Gastroesophageal sphincter (tissue), 4 donors: ENCODE measurements at regions not wholly inside any gene's neighbourhood (a gene's known extent, or its start where the extent isn't known, plus 50 kb on each side); places are given as distances from the start of the nearest gene placed in this dataset.
"Not testable (repeated sequence)": the region's sequence is repeated elsewhere in the genome, so short reads cannot be mapped to it uniquely, and the experiment has no call there.

Source experiments
- ATAC-seq: fragments of 150-250 bp; one replicate; pipeline ENCODE4 v1.9.1; 2016; ENCODE audit warnings: mild to moderate bottlenecking, moderate library complexity
- H3K27ac ChIP-seq, 4 donors: fragments of 200-600 bp; sonication (generic) in 3 of 4; 1 replicate in 3 of 4; 2 replicates in 1 of 4; pipeline ENCODE4 v1.5.1; 2016 to 2019
- H3K27me3 ChIP-seq: fragments of 200-600 bp; sonication (generic); one replicate; pipeline ENCODE4 v1.5.1; 2019
- H3K36me3 ChIP-seq, 2 donors: fragments of 200-600 bp; sonication (generic); one replicate each; pipeline ENCODE4 v1.5.1; 2019; ENCODE audit warnings: control low read depth in 1 of 2
- H3K4me1 ChIP-seq, 3 donors: fragments of 200-600 bp; sonication (generic); 1 replicate in 2 of 3; 2 replicates in 1 of 3; pipeline ENCODE4 v1.5.1; 2016 to 2019; ENCODE audit warnings: control low read depth in 2 of 3
- H3K4me3 ChIP-seq, 2 donors: fragments of 200-600 bp; sonication (generic); one replicate each; pipeline ENCODE4 v1.5.1; 2019; ENCODE audit warnings: mild to moderate bottlenecking in 1 of 2, moderate library complexity in 1 of 2
- H3K9me3 ChIP-seq, 3 donors: fragments of 200-600 bp; sonication (generic); one replicate each; pipeline ENCODE4 v1.5.1; 2017 to 2019; ENCODE audit warnings: control low read depth in 2 of 3
- CTCF ChIP-seq, 4 experiments: fragments of 200-600 bp in 2 of 4; fragments of 450-650 bp in 2 of 4; sonication (generic) in 1 of 4; IDR thresholded peaks; one replicate each; pipeline ENCODE4 v1.5.1; 2017 to 2019; ENCODE audit warnings: antibody characterized with exemption in 4 of 4, mild to moderate bottlenecking in 2 of 4, moderate library complexity in 2 of 4
- EP300 ChIP-seq: sonication (generic); formaldehyde crosslinking; IDR thresholded peaks from one replicate; pipeline ENCODE4 v1.6.1; 2017; ENCODE audit warnings: antibody characterized with exemption, mild to moderate bottlenecking
- POLR2A ChIP-seq, 2 donors: fragments of 450-650 bp; IDR thresholded peaks; one replicate each; pipeline ENCODE4 v1.6.1; 2017; ENCODE audit warnings: antibody characterized with exemption in 2 of 2, mild to moderate bottlenecking in 2 of 2, moderate library complexity in 1 of 2
- POLR2AphosphoS5 ChIP-seq: sonication (generic); formaldehyde crosslinking; IDR thresholded peaks from one replicate; pipeline ENCODE4 v1.6.1; 2017; ENCODE audit warnings: antibody characterized with exemption
- WGBS, 2 donors: methylation state at CpG; one replicate each; pipeline ENCODE4 v1.1.5; 2018; ENCODE audit warnings: low coverage in 1 of 2; 5-methylcytosine and 5-hydroxymethylcytosine counted together

GRCh38 chr5:106258591-106259125, 1412.1 kb downstream of the EFNA5 start:
- TF ChIP-seq CTCF (IDR thresholded peaks at IDR 0.05) (no peak), POLR2AphosphoS5 (no peak), POLR2A (IDR thresholded peaks at IDR 0.05) (no peak), EP300 (no peak)
- Histone ChIP-seq H3K36me3 (no peaks in the 10 kb centered on the region), H3K9me3 (peaks cover 0 to 11% (median 0%) of the 10 kb centered on the region in 3 donors), H3K27ac (no peak overlapping the region), H3K4me3 (no peak overlapping the region), H3K4me1 (no peaks in the 10 kb centered on the region), H3K27me3 (no peaks in the 10 kb centered on the region)
- 96 to 100% methylated on average over 3 of the region's 3 CpGs for WGBS, 2 donors
- ATAC-seq = no peak

GRCh38 chr5:106254784-106255183, 1416.0 kb downstream of the EFNA5 start:
- Histone ChIP-seq H3K36me3 (no peaks in the 10 kb centered on the region), H3K27me3 (no peaks in the 10 kb centered on the region), H3K4me3 (no peak overlapping the region), H3K4me1 (no peaks in the 10 kb centered on the region), H3K27ac (no peak overlapping the region), H3K9me3 (peaks cover 0 to 11% (median 0%) of the 10 kb centered on the region in 3 donors)
- WGBS, 2 donors = 100% methylated on average over 1 of the region's 1 CpG; no CpG with 5 or more reads in 1 of the 2 donors
- no peak for ATAC-seq
- TF ChIP-seq CTCF (IDR thresholded peaks at IDR 0.05) (no peak), POLR2AphosphoS5 (no peak), POLR2A (IDR thresholded peaks at IDR 0.05) (no peak), EP300 (no peak)

DNA sequence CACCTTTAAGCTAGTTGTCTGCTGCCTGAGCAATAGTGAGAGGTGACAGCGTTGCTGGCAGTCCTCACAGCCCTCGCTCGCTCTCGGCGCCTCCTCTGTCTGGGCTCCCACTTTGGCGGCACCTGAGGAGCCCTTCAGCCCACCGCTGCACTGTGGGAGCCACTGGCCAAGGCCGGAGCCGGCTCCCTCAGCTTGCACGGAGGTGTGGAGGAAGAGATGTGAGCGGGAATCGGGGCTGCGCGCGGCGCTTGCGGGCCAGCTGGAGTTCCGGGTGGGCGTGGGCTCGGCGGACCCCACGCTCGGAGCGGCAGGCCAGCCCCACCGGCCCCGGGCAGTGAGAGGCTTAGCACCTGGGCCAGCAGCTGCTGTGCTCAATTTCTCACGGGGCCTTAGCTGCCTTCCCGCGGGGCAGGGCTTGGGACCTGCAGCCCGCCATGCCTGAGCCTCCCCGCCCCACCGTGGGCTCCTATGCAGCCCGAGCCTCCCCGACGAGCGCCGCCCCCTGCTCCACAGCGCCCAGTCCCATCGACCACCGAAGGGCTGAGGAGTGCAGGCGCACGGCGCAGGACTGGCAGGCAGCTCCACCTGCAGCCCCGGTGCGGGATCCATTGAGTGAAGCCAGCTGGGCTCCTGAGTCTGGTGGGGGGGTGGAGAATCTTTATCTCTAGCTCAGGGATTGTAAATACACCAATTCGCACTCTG, 1424.5 kb downstream of the EFNA5 start:
- not testable (repeated sequence) for H3K36me3 ChIP-seq, H3K9me3 ChIP-seq, ATAC-seq, H3K27me3 ChIP-seq, H3K4me3 ChIP-seq, H3K4me1 ChIP-seq, H3K27ac ChIP-seq
- WGBS, 2 donors = 93 to 100% methylated on average over 1 to 2 of the region's 46 CpGs

- no peak for ATAC-seq
- Histone ChIP-seq H3K27ac (no peak overlapping the region), H3K36me3 (no peaks in the 10 kb centered on the region)
Measured at GRCh38 chr5:106241409-106241808, 1429.3 kb downstream of the EFNA5 start.

DNA sequence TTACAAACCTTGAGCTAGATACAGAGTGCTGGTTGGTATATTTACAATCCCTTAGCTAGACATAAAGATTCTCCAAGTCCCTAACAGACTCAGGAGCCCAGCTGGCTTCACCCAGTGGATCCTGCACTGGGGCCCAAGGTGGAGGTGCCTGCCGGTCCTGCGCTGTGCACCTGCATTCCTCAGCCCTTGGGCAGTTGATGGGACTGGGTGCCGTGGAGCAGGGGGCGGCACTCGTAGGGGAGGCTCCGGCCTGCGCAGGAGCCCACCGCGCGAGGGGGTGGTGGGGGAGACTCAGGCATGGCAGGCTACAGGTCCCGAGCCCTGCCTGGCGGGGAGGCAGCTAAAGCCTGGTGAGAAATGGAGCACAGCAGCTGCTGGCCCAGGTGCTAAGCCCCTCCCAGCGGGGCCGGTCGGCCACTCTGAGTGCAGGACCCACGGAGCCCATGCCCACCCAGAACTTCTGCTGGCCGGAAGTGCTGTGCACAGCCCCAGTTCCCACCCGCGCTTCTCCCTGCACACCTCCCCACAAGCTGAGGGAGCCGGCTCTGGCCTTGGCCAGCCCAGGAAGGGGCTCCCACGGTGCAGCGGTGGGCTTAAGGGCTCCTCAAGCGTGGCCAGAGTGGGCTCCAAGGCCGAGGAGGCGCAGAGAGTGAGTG, 1464.7 kb downstream of the EFNA5 start:
- WGBS, 2 donors = 88 to 96% methylated on average over 3 of the region's 25 CpGs
- no peak overlapping the region for H3K4me3 ChIP-seq

More at GRCh38 chr5:106241409-106241808, 1429.3 kb downstream of the EFNA5 start:
- H3K9me3 ChIP-seq = no peaks in the 10 kb centered on the region
- no peaks in the 10 kb centered on the region for H3K4me1 ChIP-seq
- TF ChIP-seq POLR2AphosphoS5 = no peak
- no peak for TF ChIP-seq CTCF (IDR thresholded peaks at IDR 0.05)
- no peak for TF ChIP-seq EP300
- TF ChIP-seq POLR2A (IDR thresholded peaks at IDR 0.05) = no peak
- H3K27me3 ChIP-seq = no peaks in the 10 kb centered on the region
- H3K4me3 ChIP-seq = no peak overlapping the region

More for the DNA sequence above, 1464.7 kb downstream of the EFNA5 start:
- ATAC-seq = no peak
- Histone ChIP-seq H3K27me3 (no peaks in the 10 kb centered on the region), H3K27ac (no peak overlapping the region), H3K9me3 (no peaks in the 10 kb centered on the region), H3K4me1 (no peaks in the 10 kb centered on the region), H3K36me3 (no peaks in the 10 kb centered on the region)
- TF ChIP-seq CTCF (IDR thresholded peaks at IDR 0.05) = no peak
- TF ChIP-seq EP300 = no peak
- no peak for TF ChIP-seq POLR2A (IDR thresholded peaks at IDR 0.05)
- TF ChIP-seq POLR2AphosphoS5 = no peak
